IPS DF 4.7 (cell line): ENCODE measurements at regions not wholly inside any gene's neighbourhood (a gene's known extent, or its start where the extent isn't known, plus 50 kb on each side); places are given as distances from the start of the nearest gene placed in this dataset.

Experiments
- DNase-seq: peaks from one replicate; pipeline ENCODE4 v3.0.0-alpha.2; 2013; ENCODE audit warnings: low spot score; ENCODE audit errors: extremely low read depth

- DNase-seq: no peak
These were observed 247.4 kb downstream of the BAMBI start for GRCh38 chr10:28924717-28925116.

- no peak for DNase-seq
These were observed 247.9 kb downstream of the BAMBI start for GRCh38 chr10:28925121-28925663.

DNA sequence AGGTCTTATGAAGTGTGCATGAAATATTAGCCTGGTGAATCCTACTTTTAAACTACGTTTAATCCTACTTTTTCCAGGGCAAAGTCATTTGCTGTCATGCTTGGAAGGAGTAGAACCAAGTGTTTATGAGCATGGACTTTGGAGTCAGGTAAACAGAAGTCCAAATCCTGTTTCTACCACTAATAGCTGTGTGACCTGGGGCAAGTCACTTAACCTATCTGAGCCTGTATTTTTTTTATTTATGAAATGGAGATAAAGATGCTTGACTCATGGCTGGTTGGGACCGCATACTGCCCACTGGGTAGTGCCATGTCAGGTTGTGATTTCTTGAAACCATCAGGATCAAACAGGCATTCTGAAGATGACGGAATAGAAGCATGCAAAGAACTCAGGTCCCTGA, 249.6 kb downstream of the BAMBI start:
- DNase-seq: no peak

GRCh38 chr10:28928484-28928883, 251.2 kb downstream of the BAMBI start:
- no peak for DNase-seq

DNA sequence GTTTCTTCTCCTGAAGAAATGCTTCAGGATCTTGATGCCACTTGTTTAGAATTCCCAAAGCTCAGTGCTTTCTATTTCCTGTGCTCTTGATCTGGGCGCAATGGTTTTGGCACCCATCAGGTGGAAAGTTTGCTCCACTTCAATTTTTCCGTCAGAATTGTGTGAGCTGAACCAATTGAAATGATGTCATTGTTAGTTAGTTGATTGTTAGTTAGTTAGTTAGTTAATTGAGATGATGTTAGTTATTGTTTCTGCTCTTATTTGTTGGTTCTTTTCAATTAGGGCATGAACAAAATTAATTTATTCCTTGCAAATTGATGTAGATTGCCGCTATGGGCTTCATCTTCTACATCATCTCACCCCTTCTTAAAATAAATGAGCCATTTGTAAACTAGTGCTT, 252.6 kb downstream of the BAMBI start:
- DNase-seq: no peak

DNA sequence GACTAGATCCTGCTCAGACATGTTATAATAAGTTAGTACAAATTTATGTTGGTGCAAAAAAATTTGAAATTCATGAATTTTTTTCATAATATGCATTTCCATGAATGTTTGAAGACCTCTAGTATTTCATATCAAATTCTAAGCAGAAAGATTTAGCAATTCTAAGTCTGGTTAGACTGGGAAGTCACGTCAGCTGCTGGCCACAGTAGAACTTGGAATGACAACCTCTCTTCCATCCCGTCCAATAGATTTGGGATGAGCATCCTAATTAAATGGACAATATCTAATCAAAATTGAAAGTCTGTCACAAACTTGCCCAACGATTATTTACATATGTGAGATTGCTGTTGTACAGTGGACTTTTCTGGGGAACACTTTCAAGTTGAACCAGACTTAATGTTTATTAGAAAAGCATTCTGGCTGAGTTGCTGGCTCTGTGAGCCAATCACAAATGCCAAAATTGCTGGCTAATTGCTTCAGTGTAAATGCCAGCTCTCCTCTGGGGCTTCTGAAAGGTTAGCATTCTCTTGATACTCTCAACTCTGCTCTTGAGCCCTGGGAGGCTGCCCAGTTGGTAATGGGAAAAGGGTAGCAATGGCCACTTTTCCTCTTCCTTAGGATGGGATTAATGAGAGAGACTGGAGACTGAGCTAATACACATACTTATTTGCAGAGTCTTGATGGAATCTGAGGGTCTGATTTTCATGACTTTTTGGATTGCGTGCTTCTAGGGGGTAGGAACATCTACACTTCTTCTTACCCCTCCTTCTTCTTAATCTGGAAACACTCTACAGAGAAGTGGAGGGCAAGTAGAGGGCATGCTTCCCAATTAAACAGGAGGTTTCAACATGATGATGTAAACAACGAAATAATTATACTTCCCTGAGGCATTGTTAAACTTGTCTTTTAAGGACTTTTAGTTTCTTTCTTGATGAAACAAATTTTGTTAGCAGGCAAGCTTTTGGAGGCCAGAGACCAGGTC, 253.5 kb downstream of the BAMBI start:
- no peak for DNase-seq

- no peak for DNase-seq
These were observed 257.7 kb downstream of the BAMBI start for GRCh38 chr10:28935061-28935460.

DNA sequence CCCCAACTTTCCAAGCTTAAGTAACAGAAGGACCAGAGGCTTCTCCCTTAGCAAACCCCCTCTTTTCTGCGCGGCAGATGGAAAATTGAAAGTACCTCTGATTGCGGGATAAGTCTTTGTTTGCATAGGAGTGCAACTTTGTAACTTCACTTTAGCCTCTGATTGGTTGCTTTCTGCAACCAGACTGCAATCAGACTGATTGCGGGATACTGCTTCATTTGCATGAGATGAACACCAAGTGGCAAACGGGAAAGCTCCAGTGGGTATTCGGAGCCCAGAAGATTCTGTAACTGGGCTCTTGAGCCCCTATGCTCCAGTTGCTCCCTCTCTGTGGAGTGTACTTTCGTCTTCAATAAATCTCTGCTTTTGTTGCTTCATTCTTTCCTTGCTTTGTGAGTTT, 260.6 kb downstream of the BAMBI start:
- DNase-seq: no peak

DNA sequence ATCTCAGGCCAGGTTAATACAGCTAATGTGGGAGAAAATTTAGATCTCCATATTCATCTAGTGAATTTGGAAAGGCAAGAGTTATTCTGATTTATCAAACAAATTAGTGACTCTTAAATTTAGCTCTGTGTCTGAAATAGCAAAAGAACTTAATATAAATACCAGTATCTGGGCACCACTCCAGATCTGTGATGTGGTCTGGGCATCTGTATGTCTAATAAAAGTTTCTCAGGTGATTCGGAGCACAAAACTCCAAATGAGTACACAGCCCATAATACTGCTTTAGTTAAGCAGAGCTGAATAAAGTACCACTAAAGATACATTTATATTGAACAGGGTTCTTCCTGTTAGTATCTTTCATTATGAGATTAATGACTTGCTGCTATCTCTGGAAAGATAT, 261.4 kb downstream of the BAMBI start:
- no peak for DNase-seq

DNA sequence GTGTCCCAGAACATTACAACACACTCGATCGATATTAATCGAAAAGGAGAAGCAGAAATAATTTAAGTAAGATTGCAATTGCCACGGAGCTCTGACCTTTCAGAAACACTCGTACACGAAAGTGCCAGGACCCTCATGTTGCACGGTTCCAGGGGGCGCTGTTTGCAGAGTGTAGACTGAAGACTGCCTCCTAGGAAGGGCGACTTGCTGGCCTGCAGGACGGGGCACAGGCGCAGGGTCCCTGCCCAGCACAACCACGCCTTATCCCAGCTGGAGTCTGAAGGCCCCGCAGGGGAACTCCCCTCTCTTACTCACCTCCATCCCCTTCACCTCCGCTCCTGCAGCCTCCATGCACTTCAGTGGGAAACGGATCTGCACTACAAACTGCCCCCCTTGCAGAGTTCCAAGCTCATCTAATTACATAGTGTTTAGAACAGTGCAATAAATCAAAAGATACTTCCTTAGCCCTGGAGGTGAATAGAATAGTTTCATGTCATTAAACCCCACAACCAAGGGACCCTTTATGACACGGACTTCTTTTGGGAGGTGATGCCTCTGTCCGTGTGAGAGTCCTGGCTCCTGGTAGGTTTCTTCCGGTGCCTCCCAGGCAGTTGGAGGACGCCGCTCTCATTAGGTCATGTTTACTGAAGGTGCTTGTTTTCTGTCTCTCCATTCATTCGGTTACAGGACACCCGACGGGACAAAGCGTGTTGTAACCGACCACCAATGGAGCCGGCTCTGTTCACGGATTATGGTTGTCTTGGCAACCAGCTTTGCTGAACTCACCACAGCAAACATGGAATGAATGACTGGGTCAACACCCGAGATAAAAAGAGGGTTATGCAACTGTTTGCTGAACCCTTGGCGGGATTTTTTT, 262.2 kb downstream of the BAMBI start:
- DNase-seq: no peak

GRCh38 chr10:28940158-28940888, 263.0 kb downstream of the BAMBI start:
- DNase-seq: no peak

GRCh38 chr10:28942012-28942411, 264.7 kb downstream of the BAMBI start:
- DNase-seq: no peak

- DNase-seq: no peak
These were observed 268.6 kb downstream of the BAMBI start for GRCh38 chr10:28945959-28946358.

DNA sequence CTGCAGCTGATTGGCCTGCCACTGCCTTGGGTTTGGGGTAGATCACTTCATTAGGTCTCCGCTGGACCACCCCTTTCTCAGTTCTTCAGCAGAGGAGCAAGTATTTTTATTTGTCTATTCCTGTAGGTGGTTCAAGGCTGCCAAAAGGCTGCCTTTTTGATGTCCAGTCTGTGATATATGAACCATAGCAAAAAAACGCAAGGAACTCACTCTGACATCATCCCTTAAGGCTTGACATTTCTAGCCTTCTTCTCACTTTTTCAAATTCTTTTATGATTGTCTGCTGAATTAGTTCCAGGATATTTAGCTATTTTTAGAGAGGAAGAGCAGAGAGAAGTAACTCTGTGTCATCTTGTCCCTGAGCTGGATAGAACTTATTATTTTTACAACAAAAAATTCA, 269.2 kb downstream of the BAMBI start:
- no peak for DNase-seq

DNA sequence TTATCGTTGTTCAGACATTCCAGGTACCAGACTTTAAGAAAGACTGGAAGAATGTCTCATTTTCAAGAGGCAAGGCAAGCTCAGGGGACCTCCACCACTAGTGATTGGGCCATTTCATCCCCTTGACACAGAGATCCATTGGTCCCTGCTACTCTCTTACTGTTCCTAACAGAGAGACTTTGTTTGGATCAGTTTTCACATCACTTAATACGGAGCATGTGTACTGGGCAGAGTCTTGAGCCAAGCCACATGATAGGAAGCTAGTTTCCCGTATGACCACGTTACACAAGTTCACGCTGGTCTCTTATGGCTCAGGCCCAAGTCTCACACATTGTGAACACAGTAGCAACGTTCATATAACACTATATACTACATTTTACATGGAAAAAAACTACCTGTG, 269.9 kb downstream of the BAMBI start:
- DNase-seq: no peak

GRCh38 chr10:28948046-28948445, 270.7 kb downstream of the BAMBI start:
- DNase-seq: no peak

GRCh38 chr10:28949005-28950004, 272.0 kb downstream of the BAMBI start:
- no peak for DNase-seq

GRCh38 chr10:28951484-28951883, 274.2 kb downstream of the BAMBI start:
- no peak for DNase-seq

DNA sequence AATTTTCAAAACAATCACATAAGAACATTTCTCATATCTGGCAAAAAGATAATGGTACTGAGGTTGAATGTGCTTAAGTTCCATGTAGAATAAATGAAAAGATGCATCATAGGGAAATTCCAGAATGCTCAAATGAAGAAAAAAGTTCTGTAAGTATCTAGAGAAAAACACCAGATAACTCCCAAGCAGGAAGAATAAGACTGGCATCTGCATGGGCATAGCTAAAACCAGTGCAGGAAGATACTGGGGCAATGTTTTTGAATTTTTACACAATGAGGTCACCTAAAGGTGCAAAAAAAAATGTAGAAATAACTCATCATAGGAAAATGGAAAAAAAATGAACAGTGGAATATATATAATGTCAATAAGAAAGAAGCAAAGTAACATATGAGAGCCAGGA, 275.2 kb downstream of the BAMBI start:
- DNase-seq: no peak

DNA sequence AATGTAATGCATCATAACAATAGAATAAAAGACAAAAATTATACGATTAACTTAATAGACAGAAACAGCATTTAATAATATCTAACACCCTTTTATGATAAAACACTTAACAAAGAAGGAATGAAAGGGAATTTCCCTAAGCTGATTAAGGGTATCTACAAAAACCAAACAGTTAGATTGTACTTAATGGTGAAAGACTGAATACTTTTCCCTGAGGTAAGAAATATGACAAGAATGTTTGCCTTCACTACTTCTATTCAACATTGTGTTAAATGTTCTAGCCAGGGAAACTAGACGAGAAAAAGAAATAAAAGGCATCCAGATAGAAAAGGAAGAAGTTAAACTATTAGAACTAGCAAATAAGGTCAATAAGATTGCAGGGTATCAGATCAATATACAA, 276.9 kb downstream of the BAMBI start:
- no peak for DNase-seq
